Brain microvascular endothelial cell (primary cell): ENCODE measurements at regions not wholly inside any gene's neighbourhood (a gene's known extent, or its start where the extent isn't known, plus 50 kb on each side); places are given as distances from the start of the nearest gene placed in this dataset.

Experiments
- DNase-seq: peaks from one replicate; pipeline ENCODE4 v3.0.0-alpha.2; 2020
- H3K27ac ChIP-seq: fragments of 250-450 bp; sonication (Bioruptor Pico); 2 replicates; pipeline ENCODE4 v1.5.1; 2020; ENCODE audit warnings: mild to moderate bottlenecking, moderate library complexity
- H3K27me3 ChIP-seq: fragments of 250-450 bp; sonication (Bioruptor Pico); replicated peaks from 2 replicates; pipeline ENCODE4 v1.5.1; 2020; ENCODE audit warnings: mild to moderate bottlenecking
- H3K36me3 ChIP-seq: fragments of 250-450 bp; sonication (Bioruptor Pico); replicated peaks from 2 replicates; pipeline ENCODE4 v1.5.1; 2020; ENCODE audit warnings: mild to moderate bottlenecking
- H3K4me3 ChIP-seq: 2 replicates; pipeline ENCODE4 v1.5.1; 2011; ENCODE audit warnings: low read depth, mild to moderate bottlenecking, control low read depth, low read length, moderate library complexity
- CTCF ChIP-seq: IDR thresholded peaks from 2 replicates; pipeline ENCODE4 v1.5.1; 2011; ENCODE audit warnings: low read depth, mild to moderate bottlenecking, moderate library complexity, low read length, control low read depth, inconsistent platforms; ENCODE audit errors: missing control alignments
- in situ Hi-C: cut with HindIII; loops from 2 replicates; pipeline ENCODE4 v1.10.0; 2017; ENCODE audit warnings: low sequenced_read_pairs, low pct_ligation_motif_present

DNA sequence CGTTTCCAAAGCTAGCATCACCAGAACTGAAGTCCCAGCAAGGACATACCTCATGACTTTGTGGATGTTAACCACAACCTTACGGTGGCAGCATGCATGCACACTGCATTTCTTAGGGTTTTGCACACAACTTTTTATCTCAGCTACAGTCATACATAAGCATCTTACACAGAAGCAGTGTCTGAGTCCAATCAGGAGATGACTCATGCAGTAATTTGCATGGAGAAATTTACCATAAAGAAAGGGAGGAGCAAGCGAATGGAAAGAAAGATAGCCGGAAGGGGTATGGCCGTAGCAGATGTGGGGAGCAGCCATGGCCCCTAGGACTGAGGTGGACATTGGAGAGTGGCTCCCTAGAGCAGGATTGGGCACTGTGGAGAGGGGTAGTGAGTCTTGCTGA lies 522.5 kb downstream of the GALR1 start:
- in situ Hi-C loops: no loop called here
- H3K4me3 ChIP-seq: no peak overlapping the region
- no peak for DNase-seq
- H3K27me3 ChIP-seq: no peaks in the 10 kb centered on the region
- H3K36me3 ChIP-seq: no peaks in the 10 kb centered on the region
- no peak overlapping the region for H3K27ac ChIP-seq
- TF ChIP-seq CTCF: no peak

DNA sequence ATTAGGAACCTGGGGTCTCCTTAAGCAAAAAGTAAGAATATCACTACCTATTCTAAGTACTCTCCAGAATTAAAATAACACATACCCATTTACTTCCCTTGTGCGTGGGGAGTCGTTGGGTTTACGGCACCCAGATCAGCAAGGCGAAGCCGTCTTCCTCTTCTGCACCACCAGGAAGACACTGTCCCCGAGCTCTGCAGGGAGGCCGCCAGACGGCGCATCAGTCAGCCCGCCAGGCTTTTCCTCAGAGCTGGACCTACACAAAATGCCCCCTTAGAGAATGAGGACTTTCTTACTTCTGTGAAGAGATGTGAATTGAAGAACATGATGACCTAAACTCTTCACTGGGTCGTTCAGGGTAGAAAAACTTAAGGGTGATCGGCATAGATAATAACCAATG lies 526.5 kb downstream of the GALR1 start:
- Histone ChIP-seq H3K27ac (no peak overlapping the region), H3K36me3 (no peaks in the 10 kb centered on the region), H3K4me3 (no peak overlapping the region), H3K27me3 (no peaks in the 10 kb centered on the region)
- in situ Hi-C loops: no loop called here
- DNase-seq: no peak
- no peak for TF ChIP-seq CTCF

DNA sequence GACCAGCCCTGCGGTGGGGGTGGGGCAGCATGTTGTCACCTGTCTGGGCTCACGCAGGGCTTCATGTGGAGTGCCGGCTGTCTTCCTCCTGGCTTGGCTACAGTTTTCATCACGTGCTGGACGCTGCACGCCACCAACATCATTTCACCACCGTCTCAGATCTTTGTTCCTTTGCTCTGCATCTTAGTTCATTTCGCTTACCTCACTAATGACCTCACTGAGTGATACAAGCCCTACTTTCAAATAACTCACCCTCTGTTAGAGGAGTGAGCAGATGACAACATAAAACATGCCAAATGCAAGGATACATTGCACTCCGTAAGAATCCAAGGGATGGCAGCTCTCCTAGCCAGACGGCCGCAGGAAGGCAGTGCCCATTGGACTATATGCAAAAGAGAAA lies 527.5 kb downstream of the GALR1 start:
- Histone ChIP-seq H3K27ac (no peak overlapping the region), H3K4me3 (no peak overlapping the region), H3K36me3 (no peaks in the 10 kb centered on the region), H3K27me3 (no peaks in the 10 kb centered on the region)
- in situ Hi-C loops: no loop called here
- no peak for DNase-seq
- no peak for TF ChIP-seq CTCF

DNA sequence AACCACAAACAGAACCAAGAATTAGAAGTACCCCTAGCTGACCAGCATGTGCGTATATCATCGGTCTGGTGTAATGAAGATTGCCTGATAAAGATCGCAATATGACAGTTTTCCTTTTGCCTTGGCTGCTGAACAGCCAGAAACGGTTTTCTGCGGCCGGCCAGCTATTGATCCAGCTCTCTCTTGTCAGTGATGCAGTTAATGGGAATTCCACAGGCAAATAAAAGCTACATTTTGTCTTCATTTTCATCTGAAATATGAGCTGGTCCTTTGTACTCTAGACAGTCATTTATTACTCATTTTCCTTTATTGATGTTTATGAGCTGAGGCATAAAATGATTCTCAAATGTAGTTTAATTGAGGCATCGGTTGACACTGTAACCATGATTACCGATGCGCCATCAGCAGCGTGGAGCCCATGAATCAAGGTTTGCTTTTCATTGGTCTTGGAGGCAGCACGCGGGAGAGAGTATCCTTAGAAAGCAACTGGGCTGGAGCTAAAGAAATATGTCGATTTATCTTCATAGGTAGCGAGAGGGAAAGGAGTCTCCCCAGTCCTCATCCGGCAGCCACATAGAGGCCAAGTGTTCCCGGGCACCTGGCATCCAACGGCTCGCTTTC lies 535.2 kb downstream of the GALR1 start:
- no peak for DNase-seq
- in situ Hi-C loops: no loop called here
- no peaks in the 10 kb centered on the region for H3K27me3 ChIP-seq
- TF ChIP-seq CTCF: no peak
- no peaks in the 10 kb centered on the region for H3K36me3 ChIP-seq
- H3K4me3 ChIP-seq: no peak overlapping the region
- H3K27ac ChIP-seq: no peak overlapping the region

- no peak for DNase-seq
- in situ Hi-C loops: no loop called here
- Histone ChIP-seq H3K36me3 (no peaks in the 10 kb centered on the region), H3K4me3 (no peak overlapping the region), H3K27ac (no peak overlapping the region), H3K27me3 (no peaks in the 10 kb centered on the region)
- TF ChIP-seq CTCF: no peak
Observed at GRCh38 chr18:77785415-77785975, 535.8 kb downstream of the GALR1 start.

- H3K36me3 ChIP-seq: no peaks in the 10 kb centered on the region
- H3K27me3 ChIP-seq: no peaks in the 10 kb centered on the region
- in situ Hi-C loops: no loop called here
- no peak for TF ChIP-seq CTCF
- no peak for DNase-seq
- no peak overlapping the region for H3K4me3 ChIP-seq
- H3K27ac ChIP-seq: no peak overlapping the region
Observed at GRCh38 chr18:77803024-77803423, 553.4 kb downstream of the GALR1 start.
